HepG2 (cell line): ENCODE measurements at regions not wholly inside any gene's neighbourhood (a gene's known extent, or its start where the extent isn't known, plus 50 kb on each side); places are given as distances from the start of the nearest gene placed in this dataset.

Experiments
- FOSL1 ChIP-seq: sonication (generic); formaldehyde crosslinking; IDR thresholded peaks from 2 replicates; pipeline ENCODE4 v1.9.0; 2021; ENCODE audit warnings: missing genetic modification reagents, borderline replicate concordance
- GABPA ChIP-seq, 2 experiments: IDR thresholded peaks; 2 replicates each; pipeline ENCODE4 v1.6.1; 2011 to 2016; ENCODE audit warnings: low read depth in 2 of 2, low read length in 1 of 2, missing biosample characterization in 1 of 2, missing genetic modification characterization in 1 of 2
- NR3C1 ChIP-seq: sonication (generic); formaldehyde crosslinking; IDR thresholded peaks from 2 replicates; pipeline ENCODE4 v1.4.0; 2020; ENCODE audit warnings: missing genetic modification reagents
- RAD21 ChIP-seq: fragments of 450-650 bp; formaldehyde crosslinking; IDR thresholded peaks from 2 replicates; pipeline ENCODE4 v1.5.0; 2020; ENCODE audit warnings: mild to moderate bottlenecking
- TARDBP ChIP-seq: sonication (generic); formaldehyde crosslinking; IDR thresholded peaks from 2 replicates; pipeline ENCODE4 v1.8.0; 2022; ENCODE audit warnings: mild to moderate bottlenecking, missing genetic modification reagents
- TCF7L2 ChIP-seq: IDR thresholded peaks from 2 replicates; pipeline ENCODE4 v1.6.1; 2011; ENCODE audit warnings: mild to moderate bottlenecking, low read depth, low read length, moderate library complexity
- ZNF124 ChIP-seq: sonication (generic); formaldehyde crosslinking; IDR thresholded peaks from 2 replicates; pipeline ENCODE4 v1.4.0; 2020; ENCODE audit warnings: missing genetic modification reagents
- ZNF740 ChIP-seq: sonication (generic); formaldehyde crosslinking; IDR thresholded peaks from 2 replicates; pipeline ENCODE4 v1.4.0; 2020; ENCODE audit warnings: missing genetic modification reagents
- TF ChIP-seq, protein P1 (sequence below): IDR thresholded peaks from 2 replicates; pipeline ENCODE4 v1.6.1; 2018; ENCODE audit warnings: missing genetic modification reagents, mild to moderate bottlenecking, missing compliant biosample characterization

GRCh38 chr12:87599459-87599858 lies 429.7 kb downstream of the C12orf50 start:
- no peak for TF ChIP-seq ZNF740
- no peak for TF ChIP-seq GABPA (IDR thresholded peaks at IDR 0.05; ENCODE audit: low read depth, low read length)
- TF ChIP-seq GABPA (CRISPR knock-in tag; IDR thresholded peaks at IDR 0.05; ENCODE audit: low read depth), result no peak
- TF ChIP-seq FOSL1 (CRISPR knock-in tag), result no peak
- TF ChIP-seq NR3C1 (CRISPR knock-in tag), result no peak
- no peak for TF ChIP-seq TCF7L2
- TF ChIP-seq, protein P1, sequence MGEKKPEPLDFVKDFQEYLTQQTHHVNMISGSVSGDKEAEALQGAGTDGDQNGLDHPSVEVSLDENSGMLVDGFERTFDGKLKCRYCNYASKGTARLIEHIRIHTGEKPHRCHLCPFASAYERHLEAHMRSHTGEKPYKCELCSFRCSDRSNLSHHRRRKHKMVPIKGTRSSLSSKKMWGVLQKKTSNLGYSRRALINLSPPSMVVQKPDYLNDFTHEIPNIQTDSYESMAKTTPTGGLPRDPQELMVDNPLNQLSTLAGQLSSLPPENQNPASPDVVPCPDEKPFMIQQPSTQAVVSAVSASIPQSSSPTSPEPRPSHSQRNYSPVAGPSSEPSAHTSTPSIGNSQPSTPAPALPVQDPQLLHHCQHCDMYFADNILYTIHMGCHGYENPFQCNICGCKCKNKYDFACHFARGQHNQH (CRISPR knock-in tag), result no peak
- no peak for TF ChIP-seq TARDBP (CRISPR knock-in tag)
- no peak for TF ChIP-seq RAD21 (CRISPR knock-in tag)
- TF ChIP-seq ZNF124 (CRISPR knock-in tag), result no peak
